H1 (cell line): ENCODE measurements at regions not wholly inside any gene's neighbourhood (a gene's known extent, or its start where the extent isn't known, plus 50 kb on each side); places are given as distances from the start of the nearest gene placed in this dataset.

Experiments used
- CTCF ChIA-PET: fragments of 300-600 bp; sonication (Branson Sonifier 250); formaldehyde crosslinking; loops from one replicate; lab custom pipeline; 2021; ENCODE audit not compliant: partially characterized antibody; lab: Charles Lee
- POLR2A ChIA-PET: fragments of 300-600 bp; sonication (Branson Sonifier 250); formaldehyde crosslinking; loops from one replicate; lab custom pipeline; 2021; ENCODE audit warnings: inconsistent platforms; ENCODE audit not compliant: partially characterized antibody; lab: Charles Lee
- DNase-seq, 2 experiments: peaks; one replicate each; pipeline versions ENCODE4 v3.0.0 to v3.0.0-alpha.2; 2010 to 2022; ENCODE audit warnings: low spot score in 2 of 2, low read depth in 1 of 2, mixed read lengths in 1 of 2
- FAIRE-seq: peaks from 2 replicates; lab custom pipeline; 2011; peaks lifted over from hg19 to GRCh38; lab: Jason Lieb, UNC
- H2AFZ ChIP-seq: 2 replicates; pipeline ENCODE4 v1.8.1; 2012; ENCODE audit warnings: low read length, inconsistent platforms
- H2AK5ac ChIP-seq: 2 replicates; pipeline ENCODE4 v1.6.1; 2013; ENCODE audit warnings: low read depth, low read length
- H2BK120ac ChIP-seq: replicated peaks from 2 replicates; pipeline ENCODE3; 2013; ENCODE audit warnings: low read depth, low read length, inconsistent platforms
- H2BK12ac ChIP-seq: 2 replicates; pipeline ENCODE4 v1.6.1; 2013; ENCODE audit warnings: low read depth, low read length
- H2BK15ac ChIP-seq: 2 replicates; pipeline ENCODE4 v1.6.1; 2013; ENCODE audit warnings: low read length
- H2BK20ac ChIP-seq: 2 replicates; pipeline ENCODE4 v1.6.1; 2013; ENCODE audit warnings: low read length
- H2BK5ac ChIP-seq: 2 replicates; pipeline ENCODE4 v1.6.1; 2013; ENCODE audit warnings: low read depth, low read length
- H3K14ac ChIP-seq: 2 replicates; pipeline ENCODE4 v1.6.1; 2013; ENCODE audit warnings: inconsistent platforms; ENCODE audit not compliant: insufficient read length
- H3K18ac ChIP-seq: 2 replicates; pipeline ENCODE4 v1.6.1; 2013; ENCODE audit warnings: low read length; ENCODE audit errors: extremely low read depth
- H3K23ac ChIP-seq: 2 replicates; pipeline ENCODE4 v1.6.1; 2013; ENCODE audit warnings: inconsistent platforms; ENCODE audit not compliant: insufficient read length
- H3K23me2 ChIP-seq: 2 replicates; pipeline ENCODE4 v1.6.1; 2013; ENCODE audit warnings: low read depth, low read length
- H3K27ac ChIP-seq: 2 replicates; pipeline ENCODE4 v1.6.1; 2011; ENCODE audit warnings: low read depth, low read length, inconsistent platforms
- H3K27me3 ChIP-seq, 4 experiments: replicated peaks in 1 of 4; 1 replicate in 1 of 4; 2 replicates in 3 of 4; pipeline versions ENCODE4 v1.6.1 to v1.8.1; 2011 to 2013; ENCODE audit warnings: low read length in 3 of 4, mild to moderate bottlenecking in 3 of 4, inconsistent platforms in 2 of 4, mixed read lengths in 2 of 4, moderate library complexity in 1 of 4; ENCODE audit not compliant: control insufficient read depth in 3 of 4, insufficient read depth in 3 of 4; ENCODE audit errors: extremely low read depth in 1 of 4
- H3K36me3 ChIP-seq, 4 experiments: 2 replicates each; pipeline versions ENCODE4 v1.6.1 to v1.8.1; 2011 to 2013; ENCODE audit warnings: mild to moderate bottlenecking in 4 of 4, low read length in 3 of 4, moderate library complexity in 2 of 4, control low read depth in 1 of 4, inconsistent platforms in 1 of 4; ENCODE audit not compliant: insufficient read depth in 4 of 4, control insufficient read depth in 2 of 4
- H3K4ac ChIP-seq: replicated peaks from 2 replicates; pipeline ENCODE3; 2013; ENCODE audit warnings: low read length, low read depth, mixed read lengths, inconsistent platforms; ENCODE audit not compliant: insufficient read length
- H3K4me1 ChIP-seq, 4 experiments: replicated peaks in 1 of 4; 1 replicate in 1 of 4; 2 replicates in 3 of 4; pipeline versions ENCODE4 v1.6.1 to v1.8.1; 2011 to 2013; ENCODE audit warnings: low read length in 3 of 4, inconsistent platforms in 2 of 4, mixed read lengths in 1 of 4; ENCODE audit not compliant: insufficient read depth in 4 of 4, control insufficient read depth in 3 of 4
- H3K4me2 ChIP-seq, 2 experiments: 2 replicates each; pipeline versions ENCODE4 v1.6.1 to v1.8.1; 2011 to 2013; ENCODE audit warnings: low read depth in 2 of 2, low read length in 2 of 2, control low read depth in 1 of 2, inconsistent platforms in 1 of 2, mild to moderate bottlenecking in 1 of 2; ENCODE audit not compliant: insufficient read depth in 1 of 2
- H3K4me3 ChIP-seq, 4 experiments: fragments of 200-600, 300-600 bp in 1 of 4; sonication (generic), shearing (Covaris generic), sonication (Bioruptor Twin) in 1 of 4; 2 replicates each; pipeline versions ENCODE4 v1.5.1 to v1.8.1; 2011 to 2016; ENCODE audit warnings: low read length in 4 of 4, low read depth in 3 of 4, control low read depth in 2 of 4, inconsistent platforms in 2 of 4, mild to moderate bottlenecking in 2 of 4, mixed read lengths in 1 of 4, moderate library complexity in 1 of 4; ENCODE audit not compliant: insufficient read depth in 2 of 4; ENCODE audit errors: extremely low read depth in 1 of 4
- H3K56ac ChIP-seq: replicated peaks from 2 replicates; pipeline ENCODE3; 2013; ENCODE audit warnings: low read depth, mild to moderate bottlenecking, mixed read lengths, low read length, inconsistent platforms; ENCODE audit not compliant: insufficient read length
- H3K79me1 ChIP-seq: 2 replicates; pipeline ENCODE4 v1.6.1; 2013; ENCODE audit warnings: low read depth, low read length, control low read depth
- H3K79me2 ChIP-seq, 2 experiments: 2 replicates each; pipeline versions ENCODE4 v1.6.1 to v1.8.1; 2012 to 2013; ENCODE audit warnings: low read length in 2 of 2, mild to moderate bottlenecking in 2 of 2, inconsistent platforms in 1 of 2; ENCODE audit not compliant: insufficient read depth in 2 of 2, control insufficient read depth in 1 of 2
- H3K9ac ChIP-seq, 4 experiments: replicated peaks in 1 of 4; 1 replicate in 1 of 4; 2 replicates in 3 of 4; pipeline versions ENCODE4 v1.6.1 to v1.8.1; 2011 to 2013; ENCODE audit warnings: low read depth in 3 of 4, low read length in 3 of 4, control low read depth in 2 of 4, mild to moderate bottlenecking in 2 of 4, moderate library complexity in 2 of 4, inconsistent platforms in 1 of 4; ENCODE audit errors: extremely low read depth in 1 of 4
- H3K9me3 ChIP-seq, 2 experiments: 2 replicates each; pipeline versions ENCODE4 v1.6.1 to v1.8.1; 2012 to 2013; ENCODE audit warnings: mild to moderate bottlenecking in 2 of 2, moderate library complexity in 2 of 2, control low read depth in 1 of 2, inconsistent platforms in 1 of 2, low read depth in 1 of 2, low read length in 1 of 2, mixed read lengths in 1 of 2; ENCODE audit not compliant: insufficient read depth in 2 of 2
- H4K20me1 ChIP-seq, 2 experiments: replicated peaks in 1 of 2; 2 replicates each; pipeline versions ENCODE3 to v1.8.1; 2011 to 2013; ENCODE audit warnings: inconsistent platforms in 2 of 2, low read length in 2 of 2, mild to moderate bottlenecking in 1 of 2; ENCODE audit not compliant: insufficient read depth in 2 of 2, control insufficient read depth in 1 of 2
- H4K5ac ChIP-seq: 2 replicates; pipeline ENCODE4 v1.6.1; 2013; ENCODE audit warnings: low read length, low read depth, mixed read lengths, inconsistent platforms; ENCODE audit not compliant: insufficient read length
- H4K8ac ChIP-seq: 2 replicates; pipeline ENCODE4 v1.8.0; 2013; ENCODE audit warnings: mild to moderate bottlenecking, moderate library complexity, low read length, inconsistent platforms; ENCODE audit not compliant: insufficient read depth; ENCODE audit errors: extremely low read depth
- H4K91ac ChIP-seq: replicated peaks from 2 replicates; pipeline ENCODE3; 2013; ENCODE audit warnings: low read length, mixed read lengths, inconsistent platforms; ENCODE audit not compliant: insufficient read length
- CBX8 ChIP-seq: fragments of 300-800, 300-1000 bp; sonication (generic); IDR thresholded peaks from 2 replicates; pipeline ENCODE4 v1.7.1; 2016; ENCODE audit warnings: low read depth, low read length, borderline replicate concordance
- FOSL1 ChIP-seq: IDR thresholded peaks from 2 replicates; pipeline ENCODE4 v1.6.1; 2011; ENCODE audit warnings: mild to moderate bottlenecking, low read depth, low read length, moderate library complexity; ENCODE audit not compliant: insufficient read depth
- WGBS, 2 experiments: shearing (Covaris generic) in 1 of 2; methylation state at CpG; one replicate each; pipeline versions ENCODE4 v1.1.6 to v1.1.7; 2013 to 2015; ENCODE audit warnings: low lambda C conversion rate in 2 of 2, mixed read lengths in 2 of 2, inconsistent platforms in 1 of 2, low coverage in 1 of 2, missing lambda C conversion rate in 1 of 2; ENCODE audit not compliant: insufficient replicate concordance in 2 of 2, insufficient coverage in 1 of 2, insufficient read length in 1 of 2; ENCODE audit errors: extremely low coverage in 1 of 2, missing lambda C conversion rate in 1 of 2; 5-methylcytosine and 5-hydroxymethylcytosine counted together

GRCh38 chr18:26706911-26707351, 158.6 kb downstream of the AQP4 start:
- Histone ChIP-seq H4K5ac (no peak overlapping the region), H4K91ac (no peak overlapping the region), H3K27me3 (peaks cover 0 to 11% (median 3%) of the 10 kb centered on the region in 4 experiments; a peak in 6 of 7 replicates), H2AFZ (no peak overlapping the region), H2AK5ac (no peak overlapping the region), H3K18ac (no peak overlapping the region), H3K4me2 (no peak overlapping the region), H3K36me3 (no peaks in the 10 kb centered on the region), H4K8ac (no peak overlapping the region), H2BK15ac (no peak overlapping the region), H3K14ac (no peak overlapping the region), H3K27ac (no peak overlapping the region), H3K9me3 (no peaks in the 10 kb centered on the region), H3K4me3 (no peak overlapping the region), H3K79me2 (no peaks in the 10 kb centered on the region), H3K4me1 (peaks cover 0 to 8% (median 4%) of the 10 kb centered on the region in 4 experiments; a peak in 3 of 7 replicates), H2BK20ac (no peak overlapping the region), H2BK12ac (no peak overlapping the region), H3K56ac (no peak overlapping the region), H3K23me2 (no peaks in the 10 kb centered on the region), H3K9ac (no peak overlapping the region), H3K4ac (no peak overlapping the region), H4K20me1 (no peaks in the 10 kb centered on the region), H3K23ac (no peak overlapping the region), H2BK5ac (no peak overlapping the region)
- no peak for DNase-seq
- POLR2A ChIA-PET: no interaction called here
- no peak for FAIRE-seq
- CTCF ChIA-PET: interaction anchor here (0.6 kb wide), 1 partner anchor 11 kb away, joined by 3 read pairs; no protein-coding TSS in a partner anchor
- WGBS, 2 experiments: 92% methylated on average over 10 of the region's 10 CpGs; no CpG with 5 or more reads in 1 of the 2 experiments
- no peak for TF ChIP-seq CBX8
- no peak for TF ChIP-seq FOSL1
- TF ChIP-seq, all 59 proteins: peak for 0
- no peaks in the 10 kb centered on the region; the same call in 1 of the 2 replicates for H3K79me1 ChIP-seq
- H2BK120ac ChIP-seq: no peak overlapping the region
